HG03103 (cell line): ENCODE measurements at regions not wholly inside any gene's neighbourhood (a gene's known extent, or its start where the extent isn't known, plus 50 kb on each side); places are given as distances from the start of the nearest gene placed in this dataset.

ENCODE experiments used
- ATAC-seq: cut with Tn5 transposase; IDR thresholded peaks from one replicate; pipeline ENCODE4 v1.9.1; 2021; ENCODE audit warnings: low read depth; ENCODE audit not compliant: unreplicated experiment

DNA sequence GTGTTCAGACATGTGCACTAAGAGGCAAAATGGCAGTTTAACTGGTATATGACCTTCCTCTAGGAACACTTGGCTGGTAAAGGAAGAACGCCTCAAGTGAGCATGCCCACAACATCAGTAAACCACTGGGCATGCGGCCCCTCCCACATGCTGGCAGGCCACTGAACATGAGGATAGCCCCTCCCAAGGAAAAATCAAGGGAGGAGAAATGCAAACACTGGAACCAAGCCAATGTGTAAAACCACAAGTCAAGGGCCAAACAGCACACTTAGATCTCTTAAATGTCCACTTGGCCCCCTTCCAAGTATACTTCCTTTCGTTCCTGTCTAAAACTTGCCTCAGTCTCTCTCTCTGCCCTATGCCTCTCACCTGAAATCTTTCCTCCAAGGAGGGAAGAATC is 980.8 kb downstream of the TSN start:
- ATAC-seq, result no peak

DNA sequence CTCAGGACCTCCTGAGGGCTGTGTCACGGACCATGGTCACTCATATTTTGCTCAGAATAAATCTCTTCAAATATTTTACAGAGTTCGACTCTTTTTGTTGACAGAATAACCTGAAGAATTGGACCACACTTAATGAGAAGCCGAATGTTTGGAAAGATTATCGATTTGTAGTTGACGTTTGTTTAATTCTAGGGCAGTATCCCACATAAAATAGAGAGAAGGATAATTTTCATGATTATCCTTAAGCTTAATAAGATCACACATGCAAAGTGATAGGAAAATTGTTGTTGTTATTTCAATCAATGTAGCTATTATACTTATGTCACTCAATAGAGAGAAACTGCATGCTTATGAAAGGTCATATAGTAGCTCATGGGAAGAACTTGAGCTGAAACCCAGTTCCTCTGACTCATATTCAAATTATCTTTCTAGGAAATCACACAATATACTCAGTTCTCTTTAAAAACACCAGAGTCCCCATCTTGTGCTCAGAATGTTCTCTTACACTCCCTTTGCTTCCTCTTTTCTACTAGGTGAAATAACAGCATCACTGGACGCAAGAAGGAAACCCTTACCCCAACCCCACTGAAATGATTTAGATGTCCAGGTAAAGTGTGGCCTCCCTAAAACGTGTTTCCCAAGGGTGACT is 982.1 kb downstream of the TSN start:
- no peak for ATAC-seq

DNA sequence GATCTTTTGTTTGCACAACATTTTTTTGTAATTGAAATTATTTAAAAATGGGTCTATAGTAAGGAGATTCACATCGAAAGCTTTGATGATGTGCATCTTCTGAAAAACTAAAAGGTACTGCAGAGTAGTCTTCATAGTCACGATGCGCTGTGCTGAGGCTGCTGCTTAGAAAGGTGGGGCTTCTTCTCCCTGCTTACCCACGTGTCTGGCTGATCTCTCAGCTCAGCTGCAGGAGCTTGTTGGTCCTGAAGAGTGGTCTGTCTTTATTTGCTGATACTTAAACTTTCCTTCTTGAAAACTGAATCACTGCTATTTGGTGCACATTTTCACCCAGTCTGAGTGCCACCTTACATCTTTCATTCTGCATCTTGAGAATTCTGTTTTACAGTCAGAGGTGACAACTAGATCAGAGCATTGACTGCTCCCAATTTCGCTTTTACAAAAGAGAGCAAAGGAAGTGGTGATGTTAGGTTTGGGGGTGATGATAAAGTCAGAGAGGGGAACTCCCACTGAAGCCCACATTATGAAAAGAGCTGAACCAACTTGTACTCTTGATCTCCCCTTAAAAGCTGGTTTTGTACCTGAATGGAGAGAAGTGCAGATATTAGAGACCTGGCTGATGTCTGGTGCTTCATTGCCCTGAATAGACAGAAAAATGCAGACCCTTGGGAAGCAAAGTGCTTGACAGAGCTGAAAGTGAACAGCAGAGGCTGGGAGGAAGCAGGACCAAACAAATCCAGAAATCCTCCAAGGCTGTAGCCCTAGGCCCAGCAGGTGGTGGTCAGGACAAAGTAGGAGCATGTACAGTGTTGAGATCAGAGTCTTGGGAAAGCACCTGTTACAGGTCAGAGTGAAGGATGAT is 984.5 kb downstream of the TSN start:
- no peak for ATAC-seq

DNA sequence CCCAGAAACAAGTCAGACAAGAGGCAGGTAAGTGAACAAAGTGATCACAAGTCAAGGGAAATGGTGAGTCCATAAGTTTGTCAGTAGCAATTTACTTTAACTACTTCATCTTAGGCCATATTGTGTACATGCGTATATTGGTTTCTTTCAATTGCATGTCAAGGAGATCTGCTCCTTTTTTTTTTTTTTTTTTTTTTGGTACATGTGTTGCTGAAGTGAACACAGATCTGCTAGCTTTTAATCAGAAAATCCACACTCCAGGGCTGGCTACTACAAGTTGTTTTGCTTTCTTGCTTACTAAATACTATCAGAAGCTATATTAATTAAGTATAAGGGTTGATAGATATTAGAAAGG is 985.1 kb downstream of the TSN start:
- ATAC-seq, result no peak

DNA sequence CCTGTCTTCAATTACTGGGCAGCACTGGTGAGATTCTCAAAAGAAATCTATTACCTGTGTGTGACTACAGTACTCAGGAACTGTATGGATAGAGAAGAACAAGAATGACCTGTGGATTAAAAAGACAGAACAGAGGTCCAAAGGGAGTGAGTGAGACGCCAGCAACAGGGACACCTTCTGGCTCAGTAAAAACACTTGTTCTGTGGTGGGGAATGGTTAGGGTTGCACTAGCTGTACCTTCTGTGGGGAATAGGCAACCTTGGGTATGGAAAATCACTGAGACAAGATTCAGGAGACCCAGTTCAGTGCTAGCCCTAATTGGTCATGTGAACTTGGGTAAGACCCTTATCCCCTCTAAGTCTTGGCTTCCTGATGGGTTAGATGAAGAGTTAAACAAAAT is 986.0 kb downstream of the TSN start:
- ATAC-seq, result no peak

DNA sequence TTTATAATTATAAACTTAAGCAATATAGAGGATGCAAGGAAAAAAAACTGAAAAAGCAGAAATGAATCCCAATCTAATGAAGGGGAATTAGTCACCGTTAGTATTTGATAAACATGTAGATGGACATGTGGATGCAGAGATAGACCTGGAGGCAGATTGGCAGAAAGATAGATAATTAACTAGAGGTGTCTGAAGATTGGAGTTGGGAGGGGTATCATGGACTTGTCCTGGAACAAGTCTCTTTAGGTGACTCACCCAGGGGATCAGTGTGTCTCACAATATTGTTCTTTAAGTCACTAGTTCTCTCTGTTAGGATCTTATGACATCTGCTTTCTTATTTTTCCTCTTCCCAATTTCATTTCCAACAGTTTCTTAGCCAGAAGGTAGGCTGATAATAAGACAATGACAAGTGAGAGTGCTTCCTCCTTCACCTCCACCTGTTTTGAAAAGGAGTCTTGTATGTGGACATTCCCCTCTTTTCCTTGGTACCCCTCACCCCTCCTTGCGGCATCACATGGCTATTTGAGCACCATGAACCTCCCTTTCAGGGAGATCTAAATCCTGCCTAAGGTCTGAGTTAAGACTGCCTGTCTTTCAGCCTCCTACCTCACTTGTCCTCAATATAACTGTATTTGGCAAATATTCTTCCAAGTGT is 987.7 kb downstream of the TSN start:
- ATAC-seq, result no peak

DNA sequence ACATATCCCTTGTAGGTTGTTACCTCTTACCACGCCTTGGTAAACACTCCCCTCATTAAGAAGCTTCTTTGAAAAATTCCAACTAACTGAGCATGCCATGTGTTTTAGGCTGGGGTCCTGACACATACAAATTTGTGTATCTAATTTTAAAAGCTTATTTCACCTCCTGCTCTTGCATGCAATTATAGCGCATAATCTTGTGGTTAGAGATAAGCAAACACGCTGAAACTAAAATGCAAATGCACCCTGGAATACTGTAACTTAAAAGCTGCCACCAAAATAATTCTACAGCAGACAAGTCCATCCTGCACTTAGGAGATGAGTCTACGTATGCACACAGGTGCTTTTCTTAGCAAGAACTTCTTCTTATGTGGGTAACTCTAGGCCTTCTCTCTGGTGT is 990.2 kb downstream of the TSN start:
- no peak for ATAC-seq

DNA sequence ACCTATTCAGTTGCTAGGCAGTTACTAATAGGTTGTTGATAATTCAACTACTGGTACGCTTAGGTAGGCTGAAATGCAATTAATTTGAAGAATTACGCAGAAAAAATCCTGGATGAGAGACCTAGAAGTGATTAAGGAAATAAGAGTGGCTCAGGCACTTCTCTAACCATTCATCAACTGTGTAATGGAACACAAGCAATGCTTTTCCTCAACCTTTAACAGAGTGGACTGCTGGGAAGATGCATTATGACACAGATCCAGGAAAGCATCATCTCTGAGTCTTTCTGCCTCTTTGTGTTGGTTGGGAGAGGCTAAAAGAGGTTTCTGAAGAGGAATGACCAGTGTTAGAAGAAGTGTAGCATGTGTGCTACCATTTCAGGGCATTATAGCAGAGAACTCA is 992.2 kb downstream of the TSN start:
- no peak for ATAC-seq

DNA sequence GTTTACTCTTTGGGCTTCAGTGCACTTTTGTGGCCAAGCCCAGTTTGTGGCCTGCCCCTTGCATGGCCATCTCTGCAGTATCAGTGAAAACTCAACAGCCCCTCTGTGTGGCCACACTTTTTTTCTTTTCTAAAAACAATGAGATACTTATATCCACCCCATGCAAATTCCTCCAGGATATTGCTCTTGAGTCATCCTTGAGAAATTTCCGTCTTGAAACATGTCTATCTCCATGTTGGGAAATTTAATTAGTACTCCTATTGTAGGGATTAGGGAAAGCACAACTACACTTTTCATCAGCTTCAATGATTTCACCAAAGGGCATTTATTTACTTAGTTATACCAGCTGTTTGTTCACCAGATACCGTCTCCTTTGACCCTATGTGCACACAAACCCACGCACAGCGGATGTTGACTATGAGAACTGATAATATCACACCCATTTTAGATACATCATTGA is 993.1 kb downstream of the TSN start:
- no peak for ATAC-seq

DNA sequence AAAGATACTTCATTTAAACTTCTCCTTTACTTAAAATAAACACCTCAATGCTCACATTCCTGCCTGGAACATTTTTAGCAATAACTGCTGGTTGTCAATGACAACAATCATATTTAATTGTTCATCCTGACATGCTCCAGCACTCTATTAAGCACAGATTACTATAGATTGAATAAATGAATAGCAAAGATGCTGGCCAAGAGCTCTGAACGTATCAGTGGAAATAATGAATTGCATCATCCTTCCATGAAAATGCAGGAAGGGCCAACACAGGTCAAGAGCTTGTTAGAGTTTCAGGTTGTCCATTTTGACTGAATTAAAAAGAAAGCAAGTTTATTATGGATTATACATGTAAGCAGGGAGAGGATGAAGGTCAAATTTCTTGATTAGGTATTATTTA is 994.0 kb downstream of the TSN start:
- no peak for ATAC-seq

DNA sequence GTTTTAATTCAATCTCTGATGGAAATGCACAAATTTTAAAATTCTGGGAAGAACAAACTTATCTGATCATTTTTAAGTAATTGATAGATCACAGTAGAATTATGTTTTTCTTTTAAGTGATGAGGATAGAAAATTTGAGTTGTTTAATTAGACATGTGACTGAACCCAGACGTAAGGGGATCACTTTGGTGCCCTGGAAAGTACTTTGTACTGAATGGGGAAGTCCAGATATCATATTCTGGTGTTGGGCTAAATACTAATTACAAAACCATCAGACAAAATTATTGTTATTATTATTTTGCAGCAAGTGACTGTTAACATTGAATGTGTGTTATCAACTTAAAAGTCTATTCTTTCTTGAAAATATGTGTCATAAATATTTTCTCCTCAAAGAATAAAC is 994.6 kb downstream of the TSN start:
- no peak for ATAC-seq

DNA sequence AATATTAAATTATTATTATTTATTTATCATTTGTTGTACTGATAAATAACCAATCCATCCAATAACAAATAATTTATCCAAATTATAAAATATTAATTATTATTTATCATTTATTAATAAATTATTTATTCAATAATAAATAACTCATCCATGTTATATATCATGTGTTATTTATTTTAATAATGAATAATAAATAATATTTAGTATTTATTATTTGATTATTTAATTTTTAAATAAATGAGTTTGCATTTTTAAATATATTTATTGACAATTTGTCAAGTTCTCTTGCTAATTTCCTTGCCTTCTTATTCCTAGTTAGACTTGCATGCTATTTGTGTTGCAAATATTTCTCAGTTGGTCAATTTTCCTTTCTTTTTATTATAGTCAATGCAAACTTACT is 995.4 kb downstream of the TSN start:
- ATAC-seq, result no peak

DNA sequence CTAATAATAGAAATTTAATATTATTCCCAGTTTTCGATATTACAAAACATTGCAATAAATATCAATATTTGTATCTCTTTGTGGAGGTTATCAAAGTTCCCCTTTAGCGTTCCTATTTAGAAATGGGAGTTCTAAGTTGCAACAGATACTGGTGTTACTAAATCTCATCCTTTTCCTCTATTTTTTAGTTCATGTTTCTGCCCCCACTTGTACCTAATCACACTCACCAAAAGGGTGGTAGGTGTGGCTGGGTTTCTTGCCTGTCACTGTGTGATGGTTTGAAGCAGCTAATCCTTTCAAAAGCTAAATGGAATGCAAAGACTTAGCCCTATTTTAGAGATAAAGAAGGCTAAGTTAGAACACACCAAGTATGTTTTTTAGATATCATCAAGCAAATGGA is 997.9 kb downstream of the TSN start:
- ATAC-seq, result no peak

DNA sequence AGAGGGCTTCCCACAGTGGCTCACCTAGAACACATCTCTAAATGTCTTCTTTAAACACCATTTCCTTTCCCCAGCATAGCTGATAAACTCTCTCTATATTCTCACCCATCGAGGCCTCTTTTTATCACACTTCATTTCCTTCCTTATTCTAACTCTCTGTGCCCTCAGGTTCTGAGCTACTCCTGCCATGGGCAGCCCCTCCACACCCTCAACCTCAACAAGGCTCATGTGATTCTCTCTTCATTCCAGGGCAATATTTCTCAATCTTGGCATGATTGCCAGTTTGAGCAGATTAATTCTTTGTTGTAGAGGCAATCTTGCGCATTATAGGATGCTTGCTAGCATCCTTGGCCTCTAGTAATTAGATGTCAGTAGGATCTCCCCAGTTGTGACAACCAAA is 999.1 kb downstream of the TSN start:
- ATAC-seq, result no peak

DNA sequence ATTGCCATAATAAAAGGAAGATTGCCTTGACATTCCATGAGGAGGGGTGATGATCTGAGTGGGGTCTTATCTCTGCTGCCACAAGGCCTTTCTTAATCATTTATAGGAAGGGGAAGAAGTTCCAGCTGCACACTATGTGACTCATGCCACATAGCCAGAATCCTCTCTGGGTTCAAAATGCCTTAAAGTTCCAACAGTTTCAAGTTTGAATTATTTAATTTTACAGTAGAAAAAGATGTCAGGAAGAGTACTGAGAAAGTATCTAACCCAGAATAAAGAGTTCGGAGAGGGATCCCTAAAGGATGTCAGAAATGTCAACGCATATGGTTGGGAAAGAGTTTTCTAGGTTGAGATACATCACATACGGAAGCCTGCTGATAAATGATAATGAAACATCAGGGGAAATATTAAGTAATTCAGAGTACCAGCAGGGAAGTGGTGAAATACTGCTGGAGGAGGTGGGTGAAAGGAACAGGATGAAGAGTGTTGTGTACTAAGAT is 999.9 kb downstream of the TSN start:
- no peak for ATAC-seq

DNA sequence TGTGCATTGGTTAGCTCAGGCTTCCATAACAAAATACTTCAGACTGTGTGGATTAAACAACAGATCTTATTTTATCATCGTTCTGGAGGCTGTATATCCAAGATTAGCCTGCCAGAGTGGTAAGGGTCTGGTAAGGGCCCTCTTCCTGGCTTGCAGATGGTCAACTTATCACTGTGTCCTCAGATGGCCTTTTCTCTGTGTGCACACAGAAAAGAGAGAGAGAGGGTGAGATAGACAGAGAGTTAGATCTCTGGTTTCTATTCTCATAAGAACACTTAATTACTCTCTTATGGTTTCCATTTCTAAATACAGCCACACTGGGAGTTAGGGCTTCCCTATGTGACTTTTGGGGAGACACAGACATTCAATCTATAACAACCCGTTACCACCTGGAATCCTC is 1003.5 kb downstream of the TSN start:
- ATAC-seq, result no peak

DNA sequence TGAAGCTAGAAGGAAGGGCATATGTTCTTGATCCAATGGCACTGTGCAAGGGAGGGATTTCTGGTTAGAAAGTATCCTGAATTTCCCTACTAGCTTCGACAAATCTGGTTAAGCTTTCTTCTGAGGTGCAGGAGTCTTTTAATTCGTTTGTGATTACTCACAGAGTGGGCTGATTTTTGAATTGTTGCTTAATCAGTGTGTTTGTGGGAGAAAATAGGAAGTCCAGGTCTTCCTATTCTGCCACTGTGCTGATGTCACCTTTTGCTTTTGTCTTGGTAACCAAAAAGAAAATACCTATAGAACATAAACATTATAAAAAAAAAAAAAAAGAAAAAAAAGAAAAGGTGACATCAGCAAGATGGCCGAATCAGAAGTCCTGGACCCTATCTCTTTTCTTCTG is 1008.6 kb downstream of the TSN start:
- no peak for ATAC-seq

DNA sequence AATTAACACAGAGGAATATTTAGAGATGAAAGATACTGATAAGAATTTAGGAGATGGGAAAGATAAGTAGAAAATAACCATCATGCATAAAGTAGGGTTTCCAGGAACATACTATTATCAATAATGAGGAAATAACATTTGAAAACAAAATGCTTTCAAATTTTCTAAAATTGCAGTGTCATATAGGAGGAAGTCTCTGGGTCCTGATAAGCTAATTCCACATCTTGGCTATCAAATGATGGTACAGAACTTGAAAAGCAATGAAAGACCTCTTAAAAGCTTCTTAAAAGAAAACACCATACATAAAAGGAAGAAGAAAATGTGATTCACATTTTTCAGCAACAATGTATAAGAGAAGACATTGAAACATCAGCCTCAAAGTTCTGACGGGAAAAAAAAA is 1024.8 kb downstream of the TSN start:
- ATAC-seq, result no peak

DNA sequence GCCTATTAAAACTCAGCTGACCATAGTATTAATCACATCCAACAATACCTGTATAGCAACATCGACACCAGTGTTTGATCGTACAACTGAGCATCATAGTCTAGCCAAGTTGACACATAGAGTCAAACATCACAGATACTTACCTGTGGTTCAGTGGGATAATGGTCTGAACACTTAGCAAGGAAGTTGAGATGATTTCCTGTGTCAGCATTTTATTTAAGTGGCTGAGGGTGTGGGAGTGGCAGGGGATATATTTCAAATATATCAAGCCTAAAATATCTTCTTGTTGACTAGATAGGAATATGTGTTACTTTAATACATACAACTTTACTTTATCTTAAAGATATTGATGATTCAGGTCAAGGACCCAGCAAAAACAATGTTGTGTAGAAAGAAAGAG is 1038.6 kb downstream of the TSN start:
- ATAC-seq, result no peak

DNA sequence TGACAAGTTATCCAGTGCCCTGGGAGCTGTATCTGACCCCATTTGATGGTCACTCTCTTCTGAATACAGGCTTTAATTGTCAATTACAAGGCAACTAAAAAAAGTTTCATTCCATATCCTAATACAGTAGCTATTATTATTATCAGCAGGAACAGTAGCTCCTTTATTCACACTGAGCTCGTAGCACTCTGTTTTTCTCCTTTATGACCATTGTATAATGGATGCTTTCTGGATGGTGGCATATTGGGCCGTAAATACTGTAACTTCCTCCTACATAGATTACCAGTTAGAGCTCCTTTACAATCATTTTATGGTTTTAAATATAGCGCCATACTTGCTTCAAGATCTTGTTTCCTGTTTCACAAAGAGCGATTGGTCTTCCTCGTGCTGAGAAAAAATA is 1040.3 kb downstream of the TSN start:
- no peak for ATAC-seq

DNA sequence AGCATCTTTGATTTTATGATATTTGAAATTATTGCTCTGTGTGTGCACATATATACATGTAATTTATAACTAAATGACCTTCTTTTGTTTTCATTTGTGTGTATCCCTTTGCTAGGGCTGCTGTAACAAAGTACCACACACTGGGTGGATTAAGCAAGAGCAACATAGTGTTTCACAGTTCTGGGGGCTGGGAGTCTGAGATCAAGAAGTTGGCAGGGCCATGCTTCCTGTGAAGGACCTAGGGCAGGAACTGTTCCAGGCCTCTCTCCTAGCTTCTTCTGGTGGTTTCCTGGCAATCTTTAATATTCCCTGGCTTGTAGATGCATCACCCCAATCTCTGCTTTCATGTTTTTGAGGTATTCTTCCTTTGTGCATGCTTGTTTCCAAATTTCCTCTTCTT is 1043.9 kb downstream of the TSN start:
- ATAC-seq, result no peak

DNA sequence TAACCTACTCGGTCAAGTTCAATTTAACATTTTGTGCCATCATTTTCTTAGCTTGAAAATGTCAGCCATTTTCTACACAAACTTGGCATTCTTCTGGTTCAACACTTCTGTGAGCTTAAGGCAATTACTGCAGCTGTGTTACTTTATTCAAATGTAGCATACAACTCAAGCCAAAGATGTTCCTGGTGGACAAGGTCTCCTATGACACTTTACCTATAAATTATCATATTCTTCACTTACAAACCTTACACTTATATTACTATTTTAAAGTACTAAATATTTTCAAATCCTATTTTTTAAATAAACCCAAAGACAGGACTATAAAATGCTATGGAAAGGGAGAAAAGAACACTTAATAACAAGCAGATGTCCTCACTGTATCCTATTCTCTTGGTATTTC is 1045.3 kb downstream of the TSN start:
- ATAC-seq, result no peak
